Keratinocyte (primary cell): ENCODE measurements at regions not wholly inside any gene's neighbourhood (a gene's known extent, or its start where the extent isn't known, plus 50 kb on each side); places are given as distances from the start of the nearest gene placed in this dataset.

ENCODE experiments used
- DNase-seq: peaks from one replicate; pipeline ENCODE4 v3.0.0-alpha.2; 2011; ENCODE audit warnings: low read depth, missing footprints, low spot score
- FAIRE-seq: peaks from 2 replicates; lab custom pipeline; 2011; peaks lifted over from hg19 to GRCh38; lab: Jason Lieb, UNC
- H2AFZ ChIP-seq: 2 replicates; pipeline ENCODE4 v1.6.0; 2012; ENCODE audit warnings: low read length, control low read depth, inconsistent platforms; ENCODE audit not compliant: control insufficient read depth
- H3K27ac ChIP-seq: 2 replicates; pipeline ENCODE4 v1.5.1; 2011; ENCODE audit warnings: low read length; ENCODE audit not compliant: control insufficient read depth, insufficient read depth
- H3K27me3 ChIP-seq: 3 replicates; pipeline ENCODE4 v1.6.0; 2011; ENCODE audit warnings: low read length; ENCODE audit not compliant: control insufficient read depth, insufficient read depth; ENCODE audit errors: extremely low read depth
- H3K36me3 ChIP-seq, 2 experiments: 2 replicates in 1 of 2; 3 replicates in 1 of 2; pipeline ENCODE4 v1.5.1; 2011; ENCODE audit warnings: low read length in 2 of 2, mild to moderate bottlenecking in 1 of 2; ENCODE audit not compliant: control insufficient read depth in 2 of 2, insufficient read depth in 2 of 2; ENCODE audit errors: extremely low read depth in 1 of 2
- H3K4me1 ChIP-seq: 3 replicates; pipeline ENCODE4 v1.5.1; 2011; ENCODE audit warnings: low read length; ENCODE audit not compliant: control insufficient read depth, insufficient read depth; ENCODE audit errors: extremely low read depth
- H3K4me2 ChIP-seq: 3 replicates; pipeline ENCODE4 v1.6.0; 2011; ENCODE audit warnings: low read depth, low read length; ENCODE audit not compliant: control insufficient read depth, insufficient read depth; ENCODE audit errors: extremely low read depth
- H3K4me3 ChIP-seq, 3 experiments: fragments of 200-600 bp in 1 of 3; sonication (generic) in 1 of 3; 2 replicates in 2 of 3; 3 replicates in 1 of 3; pipeline ENCODE4 v1.5.1; 2011 to 2016; ENCODE audit warnings: low read length in 3 of 3, mild to moderate bottlenecking in 3 of 3, control low read depth in 2 of 3, inconsistent platforms in 1 of 3, low read depth in 1 of 3, mixed read lengths in 1 of 3, mixed run types in 1 of 3, moderate library complexity in 1 of 3; ENCODE audit not compliant: control insufficient read depth in 2 of 3, insufficient read depth in 2 of 3; ENCODE audit errors: extremely low read depth in 1 of 3
- H3K79me2 ChIP-seq: 2 replicates; pipeline ENCODE4 v1.6.0; 2012; ENCODE audit warnings: low read length; ENCODE audit not compliant: control insufficient read depth, insufficient read depth
- H3K9ac ChIP-seq: 3 replicates; pipeline ENCODE4 v1.6.0; 2011; ENCODE audit warnings: low read length; ENCODE audit not compliant: control insufficient read depth, insufficient read depth; ENCODE audit errors: extremely low read depth
- H3K9me1 ChIP-seq: 3 replicates; pipeline ENCODE4 v1.6.0; 2011; ENCODE audit warnings: low read length; ENCODE audit not compliant: control insufficient read depth, insufficient read depth; ENCODE audit errors: extremely low read depth
- H3K9me3 ChIP-seq: 2 replicates; pipeline ENCODE4 v1.5.1; 2012; ENCODE audit warnings: low read depth, low read length; ENCODE audit not compliant: control insufficient read depth
- H4K20me1 ChIP-seq: 3 replicates; pipeline ENCODE4 v1.6.0; 2011; ENCODE audit warnings: low read length; ENCODE audit not compliant: control insufficient read depth, insufficient read depth; ENCODE audit errors: extremely low read depth
- EZH2 ChIP-seq: IDR thresholded peaks from one replicate; pipeline ENCODE4 v1.6.1; 2012; ENCODE audit warnings: inconsistent platforms, mild to moderate bottlenecking, low read length, moderate library complexity
- dilution Hi-C: fragments of 300-500 bp; cut with MboI; formaldehyde crosslinking; loops from one replicate; pipeline ENCODE4 v1.7.0; 2020; ENCODE audit warnings: low sequenced_read_pairs; ENCODE audit not compliant: extremely low pct_ligation_motif_present
- TF ChIP-seq, protein P1 (sequence below), 3 experiments: IDR thresholded peaks in 1 of 3; conservative IDR thresholded peaks in 1 of 3; optimal IDR thresholded peaks in 1 of 3; 2 replicates in 2 of 3; 3 replicates in 1 of 3; pipeline versions ENCODE3 to v1.5.1; 2011; ENCODE audit warnings: low read length in 3 of 3, mild to moderate bottlenecking in 3 of 3, moderate library complexity in 2 of 3, control low read depth in 1 of 3, inconsistent platforms in 1 of 3; ENCODE audit not compliant: insufficient read depth in 2 of 3; ENCODE audit errors: extremely low read depth in 1 of 3

DNA sequence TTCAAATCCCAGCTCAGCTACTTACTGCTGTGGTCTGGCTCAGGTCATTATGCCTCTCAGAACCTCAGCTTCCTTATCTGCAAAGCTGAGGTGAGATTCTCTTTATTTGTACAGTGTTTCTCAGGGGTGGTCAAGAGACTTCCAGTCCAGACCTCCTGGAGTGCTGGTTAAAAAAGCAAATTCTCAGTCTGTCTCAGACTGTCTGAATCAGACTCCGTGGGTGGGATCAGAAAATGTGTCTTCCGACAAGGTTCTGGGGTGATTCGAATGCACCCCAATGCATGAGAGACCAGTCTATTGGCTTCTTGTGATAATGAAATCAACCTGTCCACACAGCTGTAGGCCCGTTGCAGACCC is 137.7 kb upstream of the SMIM23 start:
- peaks cover 6% of the 10 kb centered on the region for H3K4me1 ChIP-seq
- no peak overlapping the region for H3K9ac ChIP-seq
- H3K4me2 ChIP-seq, result no peak overlapping the region
- dilution Hi-C loops, result no loop called here
- H3K27ac ChIP-seq, result no peak overlapping the region
- no peaks in the 10 kb centered on the region for H3K79me2 ChIP-seq
- DNase-seq, result no peak
- no peaks in the 10 kb centered on the region for H4K20me1 ChIP-seq
- H3K27me3 ChIP-seq, result no peaks in the 10 kb centered on the region
- FAIRE-seq, result no peak
- H3K36me3 ChIP-seq, result no peaks in the 10 kb centered on the region
- no peaks in the 10 kb centered on the region for H3K9me1 ChIP-seq
- no peak overlapping the region for H2AFZ ChIP-seq
- no peak for TF ChIP-seq EZH2
- TF ChIP-seq, protein P1, sequence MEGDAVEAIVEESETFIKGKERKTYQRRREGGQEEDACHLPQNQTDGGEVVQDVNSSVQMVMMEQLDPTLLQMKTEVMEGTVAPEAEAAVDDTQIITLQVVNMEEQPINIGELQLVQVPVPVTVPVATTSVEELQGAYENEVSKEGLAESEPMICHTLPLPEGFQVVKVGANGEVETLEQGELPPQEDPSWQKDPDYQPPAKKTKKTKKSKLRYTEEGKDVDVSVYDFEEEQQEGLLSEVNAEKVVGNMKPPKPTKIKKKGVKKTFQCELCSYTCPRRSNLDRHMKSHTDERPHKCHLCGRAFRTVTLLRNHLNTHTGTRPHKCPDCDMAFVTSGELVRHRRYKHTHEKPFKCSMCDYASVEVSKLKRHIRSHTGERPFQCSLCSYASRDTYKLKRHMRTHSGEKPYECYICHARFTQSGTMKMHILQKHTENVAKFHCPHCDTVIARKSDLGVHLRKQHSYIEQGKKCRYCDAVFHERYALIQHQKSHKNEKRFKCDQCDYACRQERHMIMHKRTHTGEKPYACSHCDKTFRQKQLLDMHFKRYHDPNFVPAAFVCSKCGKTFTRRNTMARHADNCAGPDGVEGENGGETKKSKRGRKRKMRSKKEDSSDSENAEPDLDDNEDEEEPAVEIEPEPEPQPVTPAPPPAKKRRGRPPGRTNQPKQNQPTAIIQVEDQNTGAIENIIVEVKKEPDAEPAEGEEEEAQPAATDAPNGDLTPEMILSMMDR (optimal IDR thresholded peaks at IDR 0.05 in 1 of 3, IDR thresholded peaks at IDR 0.05 in 1 of 3, conservative IDR thresholded peaks at IDR 0.05 in 1 of 3; ENCODE audit: extremely low read depth in 1 of 3, insufficient read depth in 2 of 3, low read length in 3 of 3), result no peak
- H3K4me3 ChIP-seq, result no peak overlapping the region
- no peaks in the 10 kb centered on the region for H3K9me3 ChIP-seq

DNA sequence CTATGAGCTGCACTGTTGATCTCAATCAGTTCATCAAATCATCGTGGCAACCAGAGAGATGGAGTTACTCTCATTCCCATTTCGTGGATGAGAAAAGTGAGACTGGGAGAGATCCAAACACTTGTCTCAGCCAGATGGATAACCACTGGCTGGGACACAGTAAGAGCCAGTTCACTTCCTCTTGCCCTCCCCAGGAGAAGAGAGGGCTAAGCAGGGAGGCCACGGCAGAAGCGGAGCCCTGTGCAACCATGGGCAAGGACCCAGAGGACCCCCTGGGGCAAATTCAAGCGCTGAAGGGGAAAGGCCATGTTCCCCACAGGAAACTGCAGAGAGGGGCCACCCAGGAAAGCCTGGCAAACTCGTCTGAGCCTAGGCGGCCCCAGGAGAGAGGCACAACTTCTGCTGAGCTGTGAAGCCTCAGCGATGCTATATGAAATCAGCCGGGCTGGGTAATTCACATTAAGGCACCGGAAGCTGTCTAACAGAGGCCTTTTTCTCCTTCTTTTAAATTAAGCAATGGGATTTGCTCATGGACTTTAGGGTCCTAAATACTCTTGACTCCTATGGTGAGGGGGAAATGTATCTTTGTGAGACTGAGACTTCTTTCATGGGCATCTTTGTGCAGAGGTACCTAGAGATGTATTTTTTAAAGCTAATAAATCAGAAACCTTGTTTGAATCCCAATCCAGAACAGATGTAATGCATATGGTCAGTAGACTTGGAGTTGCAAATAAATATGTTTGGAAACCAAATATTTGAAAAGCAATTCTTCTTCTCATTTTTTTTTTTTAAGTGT is 137.1 kb upstream of the SMIM23 start:
- H2AFZ ChIP-seq, result no peak overlapping the region
- H3K27me3 ChIP-seq, result no peaks in the 10 kb centered on the region
- no peaks in the 10 kb centered on the region for H4K20me1 ChIP-seq
- DNase-seq (no peak), FAIRE-seq (no peak)
- H3K36me3 ChIP-seq, result no peaks in the 10 kb centered on the region
- H3K4me1 ChIP-seq, result peaks cover 6% of the 10 kb centered on the region
- dilution Hi-C loops, result no loop called here
- H3K9me3 ChIP-seq, result no peaks in the 10 kb centered on the region
- no peaks in the 10 kb centered on the region for H3K9me1 ChIP-seq
- H3K79me2 ChIP-seq, result no peaks in the 10 kb centered on the region
- no peak overlapping the region for H3K4me2 ChIP-seq
- H3K9ac ChIP-seq, result no peak overlapping the region
- TF ChIP-seq EZH2, result no peak
- TF ChIP-seq, protein P1 (optimal IDR thresholded peaks at IDR 0.05 in 1 of 3, IDR thresholded peaks at IDR 0.05 in 1 of 3, conservative IDR thresholded peaks at IDR 0.05 in 1 of 3; ENCODE audit: extremely low read depth in 1 of 3, insufficient read depth in 2 of 3, low read length in 3 of 3), result no peak
- no peak overlapping the region for H3K27ac ChIP-seq
- no peak overlapping the region for H3K4me3 ChIP-seq
